ENCODE measurements at regions not wholly inside any gene's neighbourhood (a gene's known extent, or its start where the extent isn't known, plus 50 kb on each side); places are given as distances from the start of the nearest gene placed in this dataset.

DNA sequence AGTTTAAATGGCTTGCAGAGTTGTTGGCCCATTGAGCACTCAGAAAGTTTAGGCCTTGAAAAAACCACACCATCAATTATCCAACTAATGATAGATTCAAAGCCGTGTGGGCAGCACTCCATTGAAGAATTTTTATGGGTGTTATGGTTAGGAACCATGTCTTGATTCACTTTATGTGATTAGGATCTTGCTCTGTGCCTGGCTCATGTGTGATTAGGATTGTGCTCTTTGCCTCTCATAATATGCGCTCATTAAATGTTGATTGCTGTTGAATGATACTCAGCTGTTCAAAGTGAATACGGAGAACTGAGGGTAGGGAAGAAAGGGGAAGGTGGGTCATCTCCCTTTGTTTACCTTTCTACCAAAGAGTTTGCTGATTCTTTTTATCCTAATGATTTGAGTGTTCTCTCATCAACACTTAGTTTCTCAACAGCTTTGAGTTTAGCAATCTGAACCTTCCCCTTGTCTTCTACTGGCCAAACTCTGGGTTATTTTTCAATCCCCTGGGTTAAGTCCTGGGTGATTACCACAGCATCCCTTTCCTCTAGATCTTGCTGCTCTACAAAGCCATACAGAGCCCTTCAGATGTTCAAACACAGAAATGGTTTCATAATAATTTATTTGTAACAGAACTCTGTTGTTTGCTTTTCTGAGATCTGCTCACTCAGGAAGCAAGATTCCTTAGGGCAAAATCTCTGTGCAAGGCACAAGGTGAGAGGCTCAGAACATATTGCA, 668.8 kb upstream of the RGMB start:
- TF ChIP-seq CTCF (IDR thresholded peaks at IDR 0.05; ENCODE audit: insufficient read depth, low read length): no peak
- no peak for TF ChIP-seq POLR2AphosphoS5 (IDR thresholded peaks at IDR 0.05; ENCODE audit: low read depth)
